ENCODE measurements at regions not wholly inside any gene's neighbourhood (a gene's known extent, or its start where the extent isn't known, plus 50 kb on each side); places are given as distances from the start of the nearest gene placed in this dataset.

DNA sequence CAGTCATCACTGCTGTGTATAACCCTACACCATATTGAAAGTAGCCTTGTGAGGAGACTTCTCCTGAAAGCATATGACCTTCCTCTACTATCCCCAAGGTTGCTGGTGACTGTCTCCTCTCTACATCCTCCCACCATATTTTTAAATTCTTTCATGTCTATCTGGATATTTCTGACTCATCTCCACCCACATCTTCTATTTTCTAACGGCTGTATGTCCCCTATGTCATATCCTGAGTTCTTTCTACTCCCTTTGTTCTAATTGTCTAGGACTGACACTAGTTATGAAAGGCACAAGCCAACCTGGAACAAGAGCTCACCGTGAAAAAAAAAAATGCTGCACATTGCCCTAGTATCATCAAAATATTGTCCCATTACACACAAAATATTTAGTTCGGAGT, 218.3 kb upstream of the ZNF462 start:
- no peak for TF ChIP-seq CTCF (IDR thresholded peaks at IDR 0.05; ENCODE audit: low read length)
- no peak for TF ChIP-seq EZH2 (optimal IDR thresholded peaks at IDR 0.05; ENCODE audit: low read depth, low read length)

All from MM.1S (cell line).